DND-41 (cell line): ENCODE measurements at regions not wholly inside any gene's neighbourhood (a gene's known extent, or its start where the extent isn't known, plus 50 kb on each side); places are given as distances from the start of the nearest gene placed in this dataset.

ENCODE experiments used
- CTCF ChIP-seq: IDR thresholded peaks from 2 replicates; pipeline ENCODE4 v1.5.1; 2012; ENCODE audit warnings: borderline replicate concordance, low read length, moderate library complexity, mild to moderate bottlenecking; ENCODE audit not compliant: poor library complexity, severe bottlenecking; ENCODE audit errors: extremely low read depth
- EZH2 ChIP-seq: IDR thresholded peaks from 3 replicates; pipeline ENCODE4 v1.6.1; 2012; ENCODE audit warnings: borderline replicate concordance, low read depth, mild to moderate bottlenecking, moderate library complexity, low read length, inconsistent platforms; ENCODE audit not compliant: severe bottlenecking

- TF ChIP-seq CTCF (no peak), EZH2 (no peak)
Observed at GRCh38 chr15:70212286-70212962, 114.7 kb upstream of the TLE3 start.
